ENCODE measurements at regions not wholly inside any gene's neighbourhood (a gene's known extent, or its start where the extent isn't known, plus 50 kb on each side); places are given as distances from the start of the nearest gene placed in this dataset.
"Not testable (repeated sequence)": the region's sequence is repeated elsewhere in the genome, so short reads cannot be mapped to it uniquely, and the experiment has no call there.

GRCh38 chr6:9795880-9796279 lies 619.0 kb downstream of the TFAP2A start:
- no peak for FAIRE-seq

GRCh38 chr6:9789201-9789600 lies 625.7 kb downstream of the TFAP2A start:
- FAIRE-seq: no peak

GRCh38 chr6:9784786-9785185 lies 630.1 kb downstream of the TFAP2A start:
- no peak for FAIRE-seq

GRCh38 chr6:9783567-9783966 lies 631.3 kb downstream of the TFAP2A start:
- no peak for FAIRE-seq

- FAIRE-seq: no peak
Measured at GRCh38 chr6:9766240-9766915, 648.5 kb downstream of the TFAP2A start.

DNA sequence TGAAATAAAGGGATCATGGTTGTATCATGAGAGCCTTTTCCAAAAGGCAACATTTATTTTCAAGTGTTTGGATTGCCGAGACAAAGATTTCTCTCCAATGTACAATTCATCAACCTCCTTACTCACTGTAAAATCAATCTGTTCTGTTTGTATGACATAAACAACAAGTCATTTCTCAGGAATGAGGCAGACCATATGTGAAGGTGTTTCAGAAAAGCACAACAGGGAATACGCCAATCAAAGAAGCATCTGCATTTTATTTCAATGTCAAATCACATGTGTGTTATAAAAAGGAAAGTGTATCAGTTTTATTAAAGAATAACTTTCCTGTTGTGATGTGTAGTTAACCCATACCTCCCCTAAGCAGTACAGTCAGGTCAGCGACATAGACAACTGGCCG lies 653.7 kb downstream of the TFAP2A start:
- no peak for FAIRE-seq

DNA sequence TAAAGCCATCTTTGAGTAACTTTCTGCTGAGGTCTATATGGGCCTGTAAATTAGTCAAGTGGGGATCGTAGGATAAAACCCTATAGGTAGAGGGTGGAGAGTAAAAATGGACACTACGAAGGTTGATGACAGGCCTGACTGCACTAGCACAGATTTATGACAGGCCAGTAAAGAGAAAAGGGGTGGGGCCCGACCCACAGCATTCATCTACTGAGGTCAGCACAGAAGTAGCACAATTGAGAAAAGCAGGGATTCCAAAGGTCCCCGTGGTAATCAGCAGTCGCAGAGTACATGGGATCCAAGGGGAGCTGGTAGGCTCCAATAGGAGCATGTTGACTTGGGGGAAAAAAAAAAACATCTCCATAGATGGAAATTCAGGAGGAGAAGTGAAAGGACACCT lies 660.4 kb downstream of the TFAP2A start:
- no peak for FAIRE-seq

DNA sequence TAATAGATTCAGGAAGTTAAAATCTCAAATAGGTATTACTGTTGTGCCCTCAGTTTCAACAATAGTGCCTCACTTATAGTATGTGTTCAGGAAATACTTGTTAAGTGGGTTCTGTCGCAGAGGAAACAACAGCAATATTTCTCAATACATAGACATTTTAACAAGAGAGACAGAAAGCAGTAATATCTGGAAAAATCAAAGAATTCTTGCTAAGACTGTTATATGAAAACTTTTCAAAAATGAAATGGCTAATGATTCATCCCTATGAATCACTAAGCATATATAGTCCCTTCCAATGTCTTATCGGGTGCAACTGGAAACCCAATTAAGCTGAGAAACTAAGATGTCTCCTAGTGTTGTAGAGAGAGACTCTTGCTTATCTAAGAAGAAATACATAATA lies 668.9 kb downstream of the TFAP2A start:
- FAIRE-seq: no peak

DNA sequence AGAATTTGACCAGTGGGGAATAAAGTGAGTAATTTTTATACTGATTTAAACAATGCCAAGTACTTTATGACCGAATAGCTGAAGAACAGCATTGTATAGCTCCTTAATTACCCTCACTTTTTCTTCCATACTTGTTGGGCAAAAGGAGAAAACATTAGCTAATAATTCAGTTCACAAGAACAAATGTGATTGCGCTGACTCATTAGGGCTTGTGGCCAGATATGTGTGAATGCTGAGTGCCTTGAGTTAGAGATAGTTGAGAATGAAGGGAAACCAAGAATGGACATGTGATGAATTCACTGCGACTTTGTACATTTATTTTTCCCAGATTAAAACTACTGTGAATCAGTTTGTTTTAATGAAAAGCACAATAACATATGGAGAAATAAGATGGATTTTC lies 669.4 kb downstream of the TFAP2A start:
- FAIRE-seq: no peak

- no peak for FAIRE-seq
Measured at GRCh38 chr6:9744119-9744518, 670.8 kb downstream of the TFAP2A start.

- no peak for FAIRE-seq
Measured at GRCh38 chr6:9732056-9732455, 682.8 kb downstream of the TFAP2A start.

- FAIRE-seq: not testable (repeated sequence)
Measured at GRCh38 chr6:9725776-9726175, 689.1 kb downstream of the TFAP2A start.

DNA sequence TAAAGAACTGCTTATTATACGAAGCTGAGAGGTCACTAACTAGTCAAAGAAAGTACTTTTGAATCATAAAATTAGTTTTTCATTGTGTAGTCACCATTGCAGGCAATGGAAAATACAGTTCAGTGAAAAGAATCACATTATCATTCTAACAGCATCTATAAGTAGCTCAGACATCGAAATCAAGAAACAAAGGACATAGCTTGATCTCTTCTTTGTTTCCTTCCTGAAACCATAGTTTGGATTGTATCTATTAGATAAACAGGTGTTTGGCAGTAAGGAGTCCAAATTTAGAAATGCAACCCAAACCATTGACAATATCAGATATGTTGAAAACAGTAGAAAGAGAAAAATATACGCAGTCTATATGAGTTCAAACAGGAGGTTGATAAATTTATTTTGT lies 697.3 kb downstream of the TFAP2A start:
- FAIRE-seq: no peak

GRCh38 chr6:9711365-9711764 lies 703.5 kb downstream of the TFAP2A start:
- FAIRE-seq: no peak

GRCh38 chr6:9710574-9710973 lies 704.3 kb downstream of the TFAP2A start:
- no peak for FAIRE-seq

DNA sequence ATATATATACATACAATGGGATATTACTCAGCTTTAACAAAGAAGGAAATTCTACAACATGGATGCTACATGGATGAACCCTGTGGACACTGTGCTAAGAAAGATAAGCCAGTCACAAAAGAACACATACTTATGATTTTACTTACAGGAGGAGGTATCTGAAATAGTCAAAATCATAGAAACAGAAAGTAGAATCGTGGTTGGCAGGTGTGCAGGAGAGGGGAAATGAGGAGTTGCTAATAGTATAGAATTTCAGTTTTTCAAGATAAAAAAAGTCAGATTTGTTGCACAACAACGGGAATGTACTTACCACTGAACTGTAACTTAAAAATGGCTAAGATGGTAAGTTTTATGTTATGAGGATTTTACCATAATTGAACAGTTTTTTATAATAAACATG lies 706.3 kb downstream of the TFAP2A start:
- FAIRE-seq: no peak

GRCh38 chr6:9704989-9705388 lies 709.9 kb downstream of the TFAP2A start:
- no peak for FAIRE-seq

GRCh38 chr6:9702914-9703313 lies 712.0 kb downstream of the TFAP2A start:
- FAIRE-seq: no peak

DNA sequence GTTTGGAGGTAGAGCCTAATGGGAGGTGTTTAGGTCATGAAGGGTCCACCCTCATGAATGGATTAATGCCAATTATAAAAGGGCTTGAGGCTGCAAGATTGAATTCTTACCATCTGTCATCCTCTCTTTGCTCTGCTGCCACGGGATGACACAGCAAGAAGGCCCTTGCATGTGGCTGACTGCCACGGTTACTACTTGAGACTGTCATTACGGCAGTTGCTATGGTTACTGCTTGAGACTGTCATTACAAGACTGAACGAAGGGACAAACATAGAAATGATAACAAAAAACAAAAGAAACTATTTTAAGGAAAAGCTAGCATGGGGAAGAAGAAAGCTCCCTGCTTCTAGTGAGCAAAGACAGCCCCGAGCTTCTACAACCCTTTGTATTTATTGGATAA lies 715.0 kb downstream of the TFAP2A start:
- FAIRE-seq: no peak

GRCh38 chr6:9697263-9697931 lies 717.5 kb downstream of the TFAP2A start:
- FAIRE-seq: no peak

GRCh38 chr6:9690388-9690787 lies 724.5 kb downstream of the TFAP2A start:
- no peak for FAIRE-seq

DNA sequence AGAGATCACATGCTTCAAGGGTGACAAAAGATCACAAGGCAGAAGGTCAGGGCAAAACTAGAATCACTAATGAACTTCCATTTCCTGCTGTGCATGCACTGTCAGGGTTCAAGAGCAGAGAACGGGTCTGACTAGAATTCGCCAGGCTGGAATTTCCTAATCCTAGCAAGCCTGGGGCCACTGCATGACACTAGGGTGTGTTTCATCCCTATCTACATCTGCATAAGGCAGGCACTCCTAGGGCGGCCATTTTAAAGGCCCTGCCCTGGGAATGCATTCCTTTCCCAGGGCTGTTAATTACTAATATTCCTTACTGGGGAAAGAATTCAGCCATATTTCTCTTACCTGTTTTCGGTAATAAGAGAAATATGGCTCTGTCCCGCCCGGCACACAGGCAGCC lies 734.1 kb downstream of the TFAP2A start:
- FAIRE-seq: not testable (repeated sequence)

DNA sequence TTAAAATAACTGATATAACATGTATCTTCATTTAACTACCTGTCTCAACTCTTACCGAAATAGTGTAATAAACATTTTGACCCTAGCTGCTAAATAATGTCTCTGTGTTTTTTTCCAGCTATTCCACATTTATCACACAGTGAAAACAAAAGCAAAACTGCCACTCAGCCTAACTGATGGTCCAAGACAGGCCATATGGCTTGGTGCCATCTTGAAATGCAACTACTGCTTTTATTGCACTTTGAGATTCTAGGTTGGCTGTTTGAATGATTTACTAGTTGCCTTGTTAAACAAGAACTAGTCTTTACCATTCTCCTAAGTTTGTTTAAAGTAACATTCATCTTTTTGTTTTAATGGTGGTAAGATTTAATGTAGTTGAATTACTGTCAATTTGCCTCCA lies 739.8 kb downstream of the TFAP2A start:
- FAIRE-seq: no peak

- no peak for FAIRE-seq
Measured at GRCh38 chr6:9659848-9660247, 755.0 kb downstream of the TFAP2A start.

DNA sequence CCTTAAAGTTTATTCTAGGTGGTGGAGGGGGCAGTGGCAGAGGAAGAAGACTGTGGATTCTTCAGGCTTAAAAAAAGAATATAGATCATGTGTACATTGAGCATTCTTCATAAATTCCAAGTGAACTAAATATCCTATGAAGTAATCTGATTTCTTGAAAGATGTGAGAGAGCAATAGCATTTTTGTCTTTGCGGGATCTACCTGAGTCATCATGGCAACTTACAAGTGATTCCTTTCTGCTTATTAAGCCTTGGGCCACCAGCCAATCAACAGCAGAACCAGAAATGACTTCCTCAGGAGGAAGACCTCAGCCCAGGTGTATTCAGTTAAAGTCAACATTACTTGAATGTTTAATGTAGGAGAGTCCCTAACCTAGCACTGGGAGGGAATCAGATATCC lies 756.9 kb downstream of the TFAP2A start:
- no peak for FAIRE-seq

Data from A204.1 (cell line).